GM21360 (cell line): ENCODE measurements at regions not wholly inside any gene's neighbourhood (a gene's known extent, or its start where the extent isn't known, plus 50 kb on each side); places are given as distances from the start of the nearest gene placed in this dataset.
"Not testable (repeated sequence)": the region's sequence is repeated elsewhere in the genome, so short reads cannot be mapped to it uniquely, and the experiment has no call there.

Experiments used
- ATAC-seq: cut with Tn5 transposase; IDR thresholded peaks from one replicate; pipeline ENCODE4 v1.9.1; 2021; ENCODE audit warnings: mild to moderate bottlenecking, moderate library complexity; ENCODE audit not compliant: unreplicated experiment

GRCh38 chr2:185984670-185985069 lies 246.1 kb downstream of the FSIP2 start:
- ATAC-seq = no peak

DNA sequence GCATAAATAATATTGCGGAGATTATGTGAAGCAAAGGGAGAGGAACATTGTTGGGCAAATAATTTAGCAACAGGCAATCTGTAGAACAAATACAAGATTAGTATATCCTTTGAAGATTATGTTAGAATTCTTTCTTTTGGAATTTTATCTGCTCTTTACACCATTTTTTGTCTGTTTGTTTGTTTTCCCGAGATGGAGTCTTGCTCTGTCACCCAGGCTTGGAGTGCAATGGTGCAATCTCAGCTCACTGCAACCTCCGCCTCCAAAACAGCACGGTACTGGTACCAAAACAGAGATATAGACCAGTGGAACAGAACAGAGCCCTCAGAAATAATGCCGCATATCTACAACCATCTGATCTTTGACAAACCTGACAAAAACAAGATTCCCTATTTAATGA lies 250.3 kb downstream of the FSIP2 start:
- not testable (repeated sequence) for ATAC-seq

DNA sequence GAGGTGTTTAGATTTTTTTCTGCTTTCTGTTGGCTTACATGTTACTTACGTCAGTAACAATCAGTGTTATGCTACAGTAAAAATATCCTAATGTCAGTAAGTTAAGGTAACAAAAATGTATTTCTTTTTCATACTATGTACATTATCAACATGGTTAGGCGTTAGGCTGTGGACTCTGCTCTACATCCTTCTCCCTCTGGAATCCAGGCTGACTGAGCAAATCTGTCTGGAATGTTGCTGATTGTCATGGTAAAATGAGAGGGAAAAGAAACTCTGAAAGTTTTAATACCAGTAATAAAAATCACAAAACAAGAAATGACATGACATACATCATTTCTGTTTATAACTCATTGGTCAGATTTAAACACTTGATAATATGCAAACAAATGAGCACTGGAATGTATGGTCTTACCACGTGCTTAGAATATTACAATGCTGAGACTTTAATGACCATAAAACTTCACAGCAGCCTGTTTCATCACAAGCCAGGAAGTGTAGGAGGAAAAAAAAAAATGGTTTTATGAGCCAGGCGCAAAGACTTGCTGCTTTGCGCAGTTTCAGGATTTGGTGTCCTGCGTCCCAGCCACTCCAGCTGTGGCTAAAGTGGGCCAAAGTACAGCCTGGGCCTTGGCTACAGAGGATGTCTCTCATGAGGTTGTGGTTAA lies 252.4 kb downstream of the FSIP2 start:
- ATAC-seq = no peak

DNA sequence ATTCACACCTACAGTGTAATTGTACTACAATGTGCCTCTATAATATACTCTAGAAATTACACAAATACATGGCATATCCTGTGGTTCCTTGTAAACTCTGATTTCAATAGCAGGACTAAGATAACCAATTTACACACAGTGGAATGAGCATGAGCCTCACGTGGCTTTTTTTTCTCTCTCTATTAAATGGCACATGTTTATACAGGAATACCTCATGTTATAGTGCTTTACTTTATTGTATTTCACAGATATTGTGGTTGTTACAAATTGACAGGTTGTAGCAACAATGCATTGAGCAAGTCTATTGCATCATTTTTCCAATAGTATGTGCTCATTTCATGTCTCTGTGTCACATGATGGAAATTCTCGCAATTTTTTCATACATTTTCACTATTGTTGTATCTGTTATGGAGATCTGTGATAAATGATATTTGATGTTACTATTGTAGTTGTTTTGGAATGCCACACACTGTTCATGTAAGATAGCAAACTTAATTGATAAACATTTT lies 260.0 kb downstream of the FSIP2 start:
- no peak for ATAC-seq

DNA sequence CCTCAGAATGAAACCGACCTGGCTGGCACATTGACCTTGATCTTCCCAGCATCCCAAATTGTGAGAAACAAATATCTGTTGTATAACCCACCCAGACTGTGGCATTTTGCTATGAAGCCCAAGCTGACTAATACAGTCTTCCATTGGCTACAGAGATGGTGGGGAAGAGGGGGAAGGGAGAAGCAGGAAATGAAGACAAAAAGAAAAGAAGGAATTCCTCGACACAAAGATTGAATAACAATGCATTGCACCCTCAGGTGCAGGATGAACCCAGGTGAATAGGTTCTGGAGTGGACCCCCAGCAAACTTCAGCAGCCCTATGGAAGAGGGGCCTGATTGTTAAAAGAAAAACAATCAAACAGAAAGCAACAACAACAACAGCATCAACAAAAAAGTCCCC lies 270.7 kb downstream of the FSIP2 start:
- no peak for ATAC-seq

GRCh38 chr2:186017278-186017677 lies 278.7 kb downstream of the FSIP2 start:
- ATAC-seq = no peak

DNA sequence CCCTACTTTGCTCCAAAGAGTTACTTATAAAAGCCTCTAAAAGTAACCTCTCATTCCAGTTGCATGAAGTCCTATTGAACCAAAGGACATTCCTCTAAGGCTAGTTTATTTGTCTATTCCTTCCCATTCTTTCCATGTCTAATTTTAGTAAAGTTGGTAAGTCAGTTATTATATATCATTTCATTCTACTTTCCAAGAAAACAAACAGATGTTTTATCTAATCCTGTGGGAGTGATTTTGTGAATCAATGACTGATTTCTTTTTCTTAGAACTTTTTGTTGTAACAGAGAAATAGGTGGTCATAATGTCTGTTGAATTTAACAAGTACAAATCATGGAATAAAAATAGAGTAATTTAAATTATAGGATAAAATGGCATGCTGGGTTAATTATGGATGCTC lies 286.3 kb downstream of the FSIP2 start:
- no peak for ATAC-seq

DNA sequence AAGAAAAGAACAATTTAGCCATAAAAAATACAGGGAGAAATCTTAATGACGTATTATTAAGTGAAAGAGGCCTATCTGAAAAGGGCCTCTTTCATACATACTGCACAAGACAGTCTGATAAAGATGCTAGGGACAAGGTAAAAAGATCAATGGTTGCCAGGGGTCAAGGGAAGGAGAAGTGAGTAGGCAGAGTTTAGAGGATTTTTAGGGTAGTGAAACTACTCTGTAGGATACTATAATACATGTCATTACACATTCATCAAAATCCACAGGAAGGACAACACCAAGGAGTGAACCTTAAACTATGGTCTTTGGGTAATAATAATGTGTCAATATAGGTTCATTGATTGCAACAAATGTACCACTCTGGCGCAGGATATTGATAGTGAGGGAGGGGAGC lies 289.3 kb downstream of the FSIP2 start:
- ATAC-seq = no peak

- ATAC-seq = no peak
These were observed 292.6 kb downstream of the FSIP2 start for GRCh38 chr2:186031229-186031628.

- ATAC-seq = no peak
These were observed 293.6 kb downstream of the FSIP2 start for GRCh38 chr2:186032102-186032738.

DNA sequence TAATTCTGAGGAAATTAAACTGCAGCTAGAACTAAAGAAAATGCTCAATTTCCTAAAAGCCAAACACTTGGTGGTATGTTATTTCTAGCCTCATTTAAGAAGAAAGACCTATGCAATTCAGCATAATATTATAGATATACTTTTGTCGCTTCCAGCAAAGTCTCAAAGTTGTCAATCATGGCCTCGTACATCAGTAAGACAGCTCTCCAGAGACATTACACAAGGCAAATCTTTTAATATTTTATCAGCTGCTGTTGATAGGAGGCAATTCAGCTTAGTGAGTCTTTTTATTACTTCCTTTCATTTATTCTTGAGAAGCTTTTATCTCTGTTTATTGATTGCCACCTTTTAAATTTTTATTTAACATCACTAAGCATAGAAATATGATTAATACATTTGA lies 294.3 kb downstream of the FSIP2 start:
- no peak for ATAC-seq

GRCh38 chr2:186033541-186033940 lies 294.9 kb downstream of the FSIP2 start:
- ATAC-seq = no peak

DNA sequence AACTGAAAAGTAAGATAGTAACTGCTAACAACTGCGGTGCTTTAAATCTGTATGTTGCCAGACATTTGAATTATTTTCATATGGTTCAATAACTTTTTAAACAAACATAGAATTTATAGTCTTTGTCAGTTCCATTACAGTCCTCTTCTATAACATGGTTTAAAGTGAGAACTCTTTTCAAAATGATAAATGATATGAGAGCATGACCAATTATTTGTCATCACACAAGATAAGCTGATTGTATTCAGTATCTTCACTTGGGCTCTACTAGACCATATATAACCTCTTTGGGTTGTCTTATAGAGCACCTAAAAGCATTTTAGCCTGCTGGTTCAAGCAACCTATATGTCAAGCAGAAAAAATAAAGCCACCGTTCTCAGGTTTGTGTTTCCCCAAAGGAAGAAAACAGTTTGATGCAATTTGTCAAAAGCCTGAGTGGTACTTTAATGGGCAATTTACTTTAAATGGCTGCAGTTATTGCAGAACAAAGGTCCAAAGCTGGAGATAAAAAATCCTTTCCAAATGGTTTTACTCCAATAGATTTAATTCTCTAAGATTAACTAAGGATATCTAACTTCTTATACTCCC lies 298.4 kb downstream of the FSIP2 start:
- no peak for ATAC-seq

GRCh38 chr2:186042207-186043028 lies 303.8 kb downstream of the FSIP2 start:
- ATAC-seq = no peak

DNA sequence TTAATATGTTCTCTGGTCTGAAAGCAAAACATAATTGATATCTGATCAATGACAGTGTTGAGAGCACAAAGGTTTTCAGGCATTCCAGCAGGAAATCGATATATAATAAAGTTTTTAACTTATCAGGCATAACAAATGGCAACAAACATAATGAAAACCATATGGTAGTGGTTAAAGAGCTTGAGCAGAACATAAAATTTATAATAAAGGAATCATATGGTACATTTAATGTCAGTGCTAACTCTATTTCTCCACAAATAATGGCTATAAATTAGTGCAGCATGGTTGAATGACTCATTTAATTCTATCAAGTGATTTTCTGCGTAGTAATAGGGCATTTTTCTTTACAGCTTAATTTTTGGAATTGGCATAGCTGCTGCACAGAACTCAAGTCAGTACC lies 306.2 kb downstream of the FSIP2 start:
- no peak for ATAC-seq

- no peak for ATAC-seq
These were observed 314.3 kb downstream of the FSIP2 start for GRCh38 chr2:186052930-186053329.

GRCh38 chr2:186058614-186059013 lies 320.0 kb downstream of the FSIP2 start:
- ATAC-seq = no peak

DNA sequence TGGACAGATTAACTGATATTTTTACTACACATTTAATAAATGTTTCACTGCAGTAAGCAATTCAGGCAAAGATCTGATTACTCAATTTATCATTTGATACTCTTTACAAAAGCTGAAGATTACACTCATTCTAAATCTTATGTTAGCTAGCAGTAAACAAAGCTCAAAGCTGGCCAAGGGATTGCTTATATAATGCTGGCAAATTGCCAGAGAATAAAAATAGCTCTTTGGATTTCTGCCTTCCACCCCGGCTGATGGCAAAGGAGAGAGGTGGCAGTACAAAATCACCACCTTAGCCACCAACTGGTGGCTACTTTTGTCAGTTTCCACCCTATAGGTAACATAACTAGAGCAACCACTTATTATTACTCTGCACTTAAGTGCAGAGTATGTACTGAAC lies 320.5 kb downstream of the FSIP2 start:
- no peak for ATAC-seq

- no peak for ATAC-seq
These were observed 322.3 kb downstream of the FSIP2 start for GRCh38 chr2:186060744-186061440.

- ATAC-seq = peak; percentile 57
These were observed 325.9 kb downstream of the FSIP2 start for GRCh38 chr2:186064507-186064906.

GRCh38 chr2:186065491-186065890 lies 326.9 kb downstream of the FSIP2 start:
- no peak for ATAC-seq
